HG02981 (cell line): ENCODE measurements at regions not wholly inside any gene's neighbourhood (a gene's known extent, or its start where the extent isn't known, plus 50 kb on each side); places are given as distances from the start of the nearest gene placed in this dataset.

Experiments used
- ATAC-seq: cut with Tn5 transposase; IDR thresholded peaks from one replicate; pipeline ENCODE4 v1.9.1; 2021; ENCODE audit warnings: mild to moderate bottlenecking, moderate library complexity; ENCODE audit not compliant: unreplicated experiment

GRCh38 chr11:92644595-92645445 lies 324.6 kb upstream of the MTNR1B start:
- no peak for ATAC-seq

GRCh38 chr11:92651159-92651558 lies 318.3 kb upstream of the MTNR1B start:
- no peak for ATAC-seq

- ATAC-seq = no peak
These were observed 316.0 kb upstream of the MTNR1B start for GRCh38 chr11:92653454-92653853.

GRCh38 chr11:92656783-92657182 lies 312.7 kb upstream of the MTNR1B start:
- ATAC-seq = no peak

GRCh38 chr11:92657226-92657625 lies 312.2 kb upstream of the MTNR1B start:
- no peak for ATAC-seq

GRCh38 chr11:92658733-92659132 lies 310.7 kb upstream of the MTNR1B start:
- no peak for ATAC-seq

GRCh38 chr11:92659793-92660192 lies 309.7 kb upstream of the MTNR1B start:
- ATAC-seq = no peak

GRCh38 chr11:92662601-92663360 lies 306.7 kb upstream of the MTNR1B start:
- no peak for ATAC-seq

- no peak for ATAC-seq
These were observed 305.9 kb upstream of the MTNR1B start for GRCh38 chr11:92663539-92663938.

GRCh38 chr11:92667486-92668152 lies 301.8 kb upstream of the MTNR1B start:
- ATAC-seq = no peak

GRCh38 chr11:92670308-92670890 lies 299.1 kb upstream of the MTNR1B start:
- no peak for ATAC-seq

GRCh38 chr11:92671081-92671480 lies 298.4 kb upstream of the MTNR1B start:
- ATAC-seq = no peak

- ATAC-seq = no peak
These were observed 294.1 kb upstream of the MTNR1B start for GRCh38 chr11:92675303-92675702.

- no peak for ATAC-seq
These were observed 293.6 kb upstream of the MTNR1B start for GRCh38 chr11:92675810-92676209.

GRCh38 chr11:92678008-92678611 lies 291.3 kb upstream of the MTNR1B start:
- ATAC-seq = no peak

- ATAC-seq = no peak
These were observed 287.9 kb upstream of the MTNR1B start for GRCh38 chr11:92681586-92681985.

GRCh38 chr11:92682136-92682535 lies 287.3 kb upstream of the MTNR1B start:
- ATAC-seq = no peak

- ATAC-seq = no peak
These were observed 286.5 kb upstream of the MTNR1B start for GRCh38 chr11:92682952-92683351.

GRCh38 chr11:92685049-92685448 lies 284.4 kb upstream of the MTNR1B start:
- no peak for ATAC-seq

GRCh38 chr11:92687724-92688123 lies 281.7 kb upstream of the MTNR1B start:
- no peak for ATAC-seq

- no peak for ATAC-seq
These were observed 281.0 kb upstream of the MTNR1B start for GRCh38 chr11:92688416-92688815.
